SH-SY5Y (cell line): ENCODE measurements at regions not wholly inside any gene's neighbourhood (a gene's known extent, or its start where the extent isn't known, plus 50 kb on each side); places are given as distances from the start of the nearest gene placed in this dataset.

Source experiments
- GATA2 ChIP-seq: IDR thresholded peaks from 2 replicates; pipeline ENCODE4 v1.6.1; 2011; ENCODE audit warnings: mild to moderate bottlenecking, low read depth, low read length
- GATA3 ChIP-seq: IDR thresholded peaks from 2 replicates; pipeline ENCODE4 v1.6.1; 2011; ENCODE audit warnings: low read depth, mild to moderate bottlenecking, low read length, moderate library complexity

DNA sequence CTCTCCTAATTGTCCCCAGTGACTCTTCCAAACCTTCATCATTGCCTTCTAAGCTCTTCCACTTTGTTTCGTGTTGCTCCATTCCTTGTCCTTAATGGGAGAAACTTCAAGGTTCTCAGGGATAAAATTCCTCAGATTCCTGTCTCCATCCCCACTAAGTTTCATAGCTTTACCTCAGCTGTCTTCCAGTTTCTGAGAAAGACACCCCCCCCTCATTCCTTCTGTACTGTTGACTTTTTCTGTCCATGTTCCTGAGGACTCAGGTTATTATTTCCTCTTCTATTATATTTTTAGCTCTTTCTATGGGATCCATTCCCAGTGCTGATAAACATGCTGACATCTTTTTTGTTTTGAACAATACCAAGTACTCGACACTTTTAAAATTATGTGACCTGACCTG, 215.3 kb upstream of the PTGFR start:
- TF ChIP-seq GATA2 (no peak), GATA3 (no peak)
